Ishikawa (cell line): ENCODE measurements at regions not wholly inside any gene's neighbourhood (a gene's known extent, or its start where the extent isn't known, plus 50 kb on each side); places are given as distances from the start of the nearest gene placed in this dataset.

Experiments
- FOXM1 ChIP-seq: IDR thresholded peaks from 2 replicates; pipeline ENCODE4 v1.6.1; 2012; ENCODE audit warnings: low read depth, borderline replicate concordance
- TAF1 ChIP-seq: IDR thresholded peaks from 2 replicates; pipeline ENCODE4 v1.6.1; 2012; ENCODE audit warnings: low read depth, mild to moderate bottlenecking
- ZBTB7A ChIP-seq: IDR thresholded peaks from 2 replicates; pipeline ENCODE4 v1.6.1; 2012; ENCODE audit warnings: low read depth

DNA sequence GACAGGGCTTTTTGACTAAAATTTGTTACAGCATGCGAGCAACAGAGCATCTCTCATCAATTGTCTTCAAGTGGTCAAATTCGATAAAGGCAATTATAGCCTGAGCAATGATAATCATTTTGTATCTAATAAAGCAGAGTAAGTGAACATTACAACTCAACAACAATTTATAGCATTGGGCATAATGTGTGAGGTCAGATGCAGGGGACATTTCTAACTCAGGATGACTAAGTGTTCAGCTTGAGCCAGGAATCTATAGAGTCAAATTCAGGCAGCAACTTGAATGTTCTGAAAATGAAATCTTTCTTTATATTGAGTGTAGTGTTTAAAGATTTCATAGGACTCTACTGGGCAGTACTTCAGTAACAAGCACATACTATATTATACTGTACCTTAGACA is 1226.0 kb downstream of the ZPLD1 start:
- no peak for TF ChIP-seq FOXM1
- no peak for TF ChIP-seq TAF1
- no peak for TF ChIP-seq ZBTB7A
